GM21515 (cell line): ENCODE measurements at regions not wholly inside any gene's neighbourhood (a gene's known extent, or its start where the extent isn't known, plus 50 kb on each side); places are given as distances from the start of the nearest gene placed in this dataset.
A peak's percentile ranks its signal among the peaks of the same experiment; 100 is the strongest.

Experiments used
- ATAC-seq: cut with Tn5 transposase; IDR thresholded peaks from one replicate; pipeline ENCODE4 v1.9.1; 2021; ENCODE audit not compliant: unreplicated experiment

- ATAC-seq: no peak
These were observed 67.8 kb upstream of the GSE1 start for GRCh38 chr16:85545227-85545818.

- ATAC-seq: no peak
These were observed 66.3 kb upstream of the GSE1 start for GRCh38 chr16:85546585-85547447.

DNA sequence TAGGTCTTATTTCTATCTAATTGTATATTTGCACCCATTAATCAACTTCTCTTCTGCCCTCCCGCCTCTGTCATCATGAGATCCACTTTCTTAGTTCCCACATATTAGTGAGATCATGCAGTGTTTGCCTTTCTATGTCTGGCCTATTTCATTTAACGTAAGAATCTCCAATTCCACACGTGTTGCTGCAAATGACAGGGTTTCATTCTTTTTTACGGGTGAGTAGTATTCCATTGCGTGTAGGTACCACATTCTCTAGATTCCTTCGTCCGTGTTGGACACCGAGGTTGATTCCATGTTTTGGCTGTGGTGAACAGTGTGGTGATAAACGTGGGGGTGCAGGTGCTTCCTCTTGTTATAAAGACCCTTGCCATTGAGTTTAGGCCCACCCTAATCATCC, 64.7 kb upstream of the GSE1 start:
- no peak for ATAC-seq

DNA sequence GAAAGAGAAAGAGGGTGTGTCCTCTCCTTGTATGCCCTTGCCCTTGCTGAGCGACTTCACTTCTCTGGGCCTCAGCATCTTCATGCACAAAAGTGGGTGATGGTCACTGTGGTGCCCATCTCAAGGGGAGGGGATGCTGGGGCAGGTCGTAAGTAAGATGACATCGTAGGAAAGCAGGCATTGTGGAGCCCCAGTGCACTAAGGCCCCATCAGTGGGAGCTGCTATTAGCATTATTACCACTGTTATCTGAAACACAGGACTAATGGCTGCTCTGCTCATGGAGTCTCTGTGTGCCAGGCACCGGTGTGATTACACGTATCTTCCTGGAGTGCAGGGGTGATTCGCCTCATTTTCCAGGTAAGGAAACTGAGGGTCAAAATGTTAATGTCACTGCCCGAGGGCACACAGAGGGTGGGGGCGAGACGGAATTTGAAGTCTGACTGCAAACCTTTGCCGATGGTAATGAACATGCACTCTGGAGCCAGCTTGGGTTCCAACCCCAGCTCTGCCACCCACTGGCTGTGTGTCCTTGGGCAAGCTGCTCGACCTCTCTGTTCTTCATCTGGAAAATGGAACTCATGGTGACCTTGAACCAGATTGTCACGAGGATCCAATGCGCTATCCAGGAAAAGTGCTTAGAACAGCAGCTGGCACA, 63.2 kb upstream of the GSE1 start:
- no peak for ATAC-seq

GRCh38 chr16:85550422-85550864, 62.7 kb upstream of the GSE1 start:
- no peak for ATAC-seq

GRCh38 chr16:85550953-85551924, 61.9 kb upstream of the GSE1 start:
- ATAC-seq: no peak

GRCh38 chr16:85552980-85553435, 60.1 kb upstream of the GSE1 start:
- no peak for ATAC-seq

DNA sequence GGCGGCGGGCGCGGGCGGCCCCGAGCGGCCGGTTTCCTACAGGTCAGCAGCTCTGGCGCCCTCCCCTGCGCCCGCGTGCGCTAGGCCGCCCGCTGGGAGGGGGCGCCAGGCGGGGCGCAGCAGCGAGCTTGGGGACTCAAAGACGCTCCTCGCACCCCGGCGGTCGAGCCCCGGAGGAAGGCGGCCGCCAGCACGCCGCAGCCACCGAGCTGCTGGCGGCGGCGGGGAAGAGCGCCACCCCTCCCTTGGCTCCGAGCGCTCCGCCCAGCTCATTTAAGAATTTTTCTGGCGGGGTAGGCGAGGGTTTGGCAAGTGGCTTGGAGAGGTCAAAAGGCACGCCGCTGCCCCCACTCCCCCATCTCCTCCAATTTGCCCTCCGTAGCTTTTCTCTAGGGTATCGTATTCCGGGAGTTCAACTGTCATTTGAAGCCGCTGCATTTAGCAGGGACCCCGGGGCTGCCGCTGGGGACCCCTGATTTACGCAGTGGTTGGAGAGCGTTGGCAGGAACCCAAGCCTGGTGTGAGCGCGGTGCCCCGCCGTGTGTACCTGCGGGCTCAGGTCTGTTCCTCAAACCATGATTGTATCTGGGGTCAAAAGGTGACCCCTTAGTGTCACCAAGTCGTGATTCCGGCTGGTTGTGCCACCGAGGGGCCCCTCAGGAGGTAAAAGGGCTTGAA, 59.5 kb upstream of the GSE1 start:
- peak; percentile 27 for ATAC-seq

- peak; percentile 46 for ATAC-seq
These were observed 58.8 kb upstream of the GSE1 start for GRCh38 chr16:85554114-85554888.

DNA sequence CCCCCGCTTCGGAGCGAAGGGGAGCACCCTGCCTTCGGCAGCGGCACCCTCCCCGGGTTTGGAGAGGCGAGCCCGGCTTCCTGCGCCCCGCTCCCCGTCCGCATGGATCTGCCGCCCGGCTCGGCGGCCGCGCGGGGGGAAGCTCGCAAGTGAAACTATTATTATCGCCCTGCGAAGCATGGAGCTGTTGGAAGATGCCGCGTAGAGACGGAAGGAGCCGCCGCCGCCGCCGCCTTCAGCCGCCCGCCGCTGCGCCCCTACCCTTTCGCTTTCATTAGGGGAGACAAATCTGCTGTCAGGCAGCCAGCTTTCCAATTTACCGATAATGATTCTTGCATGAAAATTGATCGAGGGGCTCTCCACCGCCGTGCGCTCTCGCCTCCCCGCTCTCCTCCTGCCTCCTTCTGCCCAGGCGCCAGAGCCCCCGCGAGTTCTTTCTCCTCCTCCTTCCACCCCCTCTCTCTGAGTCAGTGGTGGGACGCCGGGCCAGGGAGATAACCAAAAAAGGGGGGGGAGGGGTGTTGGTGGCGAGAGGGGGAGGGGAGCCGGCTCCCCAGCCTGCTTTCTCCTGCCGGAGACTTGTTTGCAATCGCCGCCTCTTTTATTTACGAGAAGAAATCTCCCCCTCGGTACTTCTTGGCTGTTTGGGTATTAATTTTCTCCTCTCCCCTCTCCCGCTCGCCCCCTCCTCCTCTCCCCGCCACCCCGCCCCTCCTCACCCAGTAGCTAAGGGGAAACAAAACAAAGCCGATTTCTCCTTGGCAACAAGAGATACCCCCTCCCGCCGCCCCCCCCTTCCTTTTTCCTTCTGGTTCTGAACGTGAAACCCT, 58.0 kb upstream of the GSE1 start:
- ATAC-seq: no peak

- ATAC-seq: no peak
These were observed 57.2 kb upstream of the GSE1 start for GRCh38 chr16:85555719-85556455.

GRCh38 chr16:85556456-85557082, 56.6 kb upstream of the GSE1 start:
- ATAC-seq: peak; percentile 28

DNA sequence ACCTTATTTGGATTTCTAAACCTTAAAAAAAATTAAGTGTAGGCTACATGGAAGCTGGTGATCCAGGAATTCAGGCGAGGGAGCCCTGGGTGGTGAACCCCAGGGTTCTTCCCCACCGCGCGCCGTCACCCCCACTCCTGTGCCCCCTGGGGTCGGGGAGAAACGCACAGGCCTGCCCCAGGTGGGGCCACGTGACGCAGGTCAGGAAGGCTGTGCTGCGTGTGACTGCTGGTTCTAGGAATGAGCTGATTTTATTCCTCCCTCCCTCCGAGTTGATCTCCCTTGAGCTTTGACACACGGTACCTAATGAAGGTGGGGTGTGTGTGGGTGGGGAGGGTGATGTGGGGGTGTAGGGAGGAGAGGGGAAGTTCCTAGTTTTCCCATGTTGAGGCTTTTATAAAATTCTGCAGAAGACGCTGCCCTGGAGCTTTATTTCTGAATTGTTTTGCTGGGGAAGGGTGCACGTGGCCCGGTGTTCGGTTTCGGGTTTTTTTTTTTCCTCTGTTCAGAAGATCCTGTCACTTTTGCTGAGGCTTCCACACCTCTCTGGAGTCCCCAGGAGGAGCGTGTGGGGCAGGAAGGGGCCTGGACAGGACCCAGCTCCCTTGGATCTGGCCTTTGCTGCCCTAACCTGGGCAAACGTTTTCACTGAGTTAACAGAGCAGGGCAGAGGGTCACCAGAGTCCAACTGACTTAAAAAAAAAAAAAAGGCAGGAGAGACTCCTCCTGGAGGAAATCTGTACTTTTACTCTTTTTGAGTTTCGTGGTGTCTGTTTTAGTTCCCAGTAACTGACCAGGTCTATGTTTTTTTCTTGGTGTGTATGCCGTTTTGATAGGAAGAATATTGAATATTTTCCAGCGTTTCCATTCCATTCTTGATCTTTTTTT, 55.8 kb upstream of the GSE1 start:
- ATAC-seq: peak; percentile 25

DNA sequence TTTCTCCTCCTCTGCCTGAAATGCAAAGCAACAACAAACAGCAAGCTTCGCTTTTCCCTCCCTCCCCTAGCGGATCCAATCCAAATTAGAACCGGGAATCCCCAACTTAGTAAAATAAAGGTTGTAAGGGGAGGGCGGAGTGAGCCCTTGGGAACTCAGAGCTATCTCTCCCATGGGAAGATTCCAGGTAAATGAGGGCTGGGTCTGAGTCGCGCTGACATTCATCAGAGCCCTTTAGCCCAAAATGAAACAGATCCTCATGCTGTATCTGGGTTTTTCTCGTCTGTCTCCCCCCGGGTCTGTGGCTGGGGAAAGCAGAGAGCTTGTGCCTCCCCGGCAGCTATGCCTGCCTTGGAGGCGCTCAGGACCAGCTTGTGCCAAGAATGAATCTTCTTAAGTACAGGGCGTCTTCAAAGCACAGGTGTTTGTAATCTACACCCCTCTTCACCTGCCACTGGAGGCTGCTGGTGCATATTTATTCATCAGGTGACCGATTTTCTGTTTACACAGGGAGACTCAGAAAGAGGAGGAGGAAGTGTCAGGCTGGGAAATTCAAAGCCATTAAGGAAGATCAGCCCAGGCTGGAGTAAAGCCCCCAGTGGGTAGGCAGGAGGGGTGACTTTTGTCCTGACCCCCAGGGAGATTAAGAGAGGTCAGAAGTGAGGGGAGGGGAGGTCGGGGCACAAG, 55.0 kb upstream of the GSE1 start:
- ATAC-seq: no peak

- ATAC-seq: no peak
These were observed 52.2 kb upstream of the GSE1 start for GRCh38 chr16:85560932-85561247.
